Loucy (cell line): ENCODE measurements at regions not wholly inside any gene's neighbourhood (a gene's known extent, or its start where the extent isn't known, plus 50 kb on each side); places are given as distances from the start of the nearest gene placed in this dataset.

ENCODE experiments used
- H2AFZ ChIP-seq: fragments of 200-600 bp; sonication (generic); 2 replicates; pipeline ENCODE4 v1.6.0; 2016; ENCODE audit warnings: antibody characterized with exemption, mild to moderate bottlenecking, low read length, moderate library complexity
- H3F3A ChIP-seq: fragments of 200-600 bp; 2 replicates; pipeline ENCODE4 v1.6.0; 2016; ENCODE audit warnings: antibody characterized with exemption, low read depth, mild to moderate bottlenecking
- H3K27me3 ChIP-seq: fragments of 200-600 bp; sonication (generic); 2 replicates; pipeline ENCODE4 v1.6.1; 2014; ENCODE audit warnings: low read length, mild to moderate bottlenecking; ENCODE audit not compliant: insufficient read depth, poor library complexity, severe bottlenecking
- H3K36me3 ChIP-seq: fragments of 200-600 bp; sonication (generic); 2 replicates; pipeline ENCODE4 v1.6.1; 2016; ENCODE audit warnings: low read length; ENCODE audit not compliant: insufficient read depth
- H3K4me1 ChIP-seq: fragments of 200-600 bp; sonication (generic); 2 replicates; pipeline ENCODE4 v1.5.1; 2014; ENCODE audit warnings: low read length, mild to moderate bottlenecking; ENCODE audit not compliant: insufficient read depth, poor library complexity, severe bottlenecking
- H3K4me2 ChIP-seq: fragments of 200-600 bp; sonication (generic); 2 replicates; pipeline ENCODE4 v1.6.0; 2014; ENCODE audit warnings: antibody characterized with exemption, low read length, low read depth, mild to moderate bottlenecking; ENCODE audit not compliant: poor library complexity, severe bottlenecking
- H3K4me3 ChIP-seq: fragments of 200-600 bp; sonication (generic); 2 replicates; pipeline ENCODE4 v1.5.1; 2014; ENCODE audit warnings: low read length, mild to moderate bottlenecking, mixed read lengths; ENCODE audit not compliant: poor library complexity, severe bottlenecking
- H3K79me2 ChIP-seq: fragments of 200-600 bp; sonication (generic); 2 replicates; pipeline ENCODE4 v1.6.1; 2014; ENCODE audit warnings: low read length; ENCODE audit not compliant: insufficient read depth
- H3K9ac ChIP-seq: fragments of 200-600 bp; sonication (generic); 2 replicates; pipeline ENCODE4 v1.6.0; 2014; ENCODE audit warnings: mild to moderate bottlenecking, low read depth, low read length, moderate library complexity; ENCODE audit not compliant: poor library complexity, severe bottlenecking
- H3K9me2 ChIP-seq: fragments of 200-600 bp; sonication (generic); replicated peaks from 2 replicates; pipeline ENCODE4 v1.6.1; 2016; ENCODE audit warnings: low read depth, low read length, mixed read lengths
- H3K9me3 ChIP-seq: fragments of 200-600 bp; sonication (generic); 2 replicates; pipeline ENCODE4 v1.6.1; 2014; ENCODE audit warnings: mild to moderate bottlenecking, antibody characterized with exemption, low read length, low read depth; ENCODE audit not compliant: insufficient read depth
- H4K20me1 ChIP-seq: fragments of 200-600 bp; sonication (generic); 2 replicates; pipeline ENCODE4 v1.6.0; 2014; ENCODE audit warnings: antibody characterized with exemption, low read length, mild to moderate bottlenecking; ENCODE audit not compliant: insufficient read depth, poor library complexity, severe bottlenecking
- CTCF ChIP-seq: fragments of 200-600 bp; sonication (generic); conservative IDR thresholded peaks from 2 replicates; pipeline ENCODE4 v1.5.1; 2014; ENCODE audit warnings: mild to moderate bottlenecking, antibody characterized with exemption, low read length
- EZH2phosphoT487 ChIP-seq: fragments of 200-600 bp; IDR thresholded peaks from 2 replicates; pipeline ENCODE4 v1.6.1; 2018; ENCODE audit warnings: antibody characterized with exemption, mild to moderate bottlenecking, moderate library complexity, borderline replicate concordance

DNA sequence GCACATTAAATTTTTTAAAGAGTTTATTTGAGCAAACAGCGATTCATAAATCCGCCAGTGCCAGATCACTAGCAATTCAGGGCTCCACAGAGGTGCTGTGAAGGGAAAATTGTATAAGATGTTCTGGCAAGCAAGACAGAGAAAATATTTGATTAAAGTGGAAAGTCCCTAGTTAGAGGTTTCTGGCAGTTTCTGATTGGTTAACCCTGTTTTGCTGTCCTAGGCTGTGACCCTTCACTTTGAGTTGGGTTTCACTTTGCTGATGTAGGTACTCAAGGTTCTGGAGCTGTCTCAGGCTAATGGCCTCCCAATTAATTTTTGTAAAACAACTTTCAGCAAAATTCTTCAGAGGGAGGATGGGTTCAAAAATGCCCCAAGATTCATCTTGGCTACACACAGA, 79.4 kb upstream of the NXPH1 start:
- no peaks in the 10 kb centered on the region for H3F3A ChIP-seq
- no peak overlapping the region for H3K4me2 ChIP-seq
- H3K9me2 ChIP-seq, result no peaks in the 10 kb centered on the region
- no peaks in the 10 kb centered on the region for H3K36me3 ChIP-seq
- no peak overlapping the region for H2AFZ ChIP-seq
- H3K9ac ChIP-seq, result no peak overlapping the region
- no peaks in the 10 kb centered on the region for H3K79me2 ChIP-seq
- no peaks in the 10 kb centered on the region for H3K4me1 ChIP-seq
- no peak overlapping the region for H3K4me3 ChIP-seq
- TF ChIP-seq EZH2phosphoT487 (no peak), CTCF (no peak)
- no peaks in the 10 kb centered on the region for H3K27me3 ChIP-seq
- no peaks in the 10 kb centered on the region for H4K20me1 ChIP-seq
- H3K9me3 ChIP-seq, result no peaks in the 10 kb centered on the region

DNA sequence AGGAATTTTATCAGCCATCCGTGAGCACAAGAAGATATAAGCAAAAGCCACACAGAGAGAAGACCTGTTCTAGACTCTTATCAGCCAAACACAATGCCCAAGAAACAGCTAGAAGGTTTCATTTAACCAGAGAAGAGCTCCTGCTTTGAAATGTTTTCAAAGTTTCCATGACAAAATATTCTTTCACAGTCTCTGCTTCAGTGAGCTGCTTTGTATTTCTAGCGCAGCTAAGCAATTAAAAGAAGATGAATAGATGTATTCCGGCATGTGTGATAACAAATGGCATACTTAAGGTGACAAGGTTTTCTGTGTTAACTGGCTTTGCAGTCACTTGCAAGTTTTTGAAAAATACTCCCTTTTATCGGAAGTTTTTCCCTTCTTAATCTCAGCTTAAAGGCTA, 78.9 kb upstream of the NXPH1 start:
- Histone ChIP-seq H3K27me3 (no peaks in the 10 kb centered on the region), H3K36me3 (no peaks in the 10 kb centered on the region), H3K9ac (no peak overlapping the region), H3K4me3 (no peak overlapping the region), H3K9me3 (peaks cover 2% of the 10 kb centered on the region; the same call in 1 of the 2 replicates), H2AFZ (no peak overlapping the region), H3K4me1 (no peaks in the 10 kb centered on the region), H3K4me2 (no peak overlapping the region), H4K20me1 (no peaks in the 10 kb centered on the region), H3K79me2 (no peaks in the 10 kb centered on the region), H3F3A (no peaks in the 10 kb centered on the region), H3K9me2 (no peaks in the 10 kb centered on the region)
- TF ChIP-seq CTCF (no peak), EZH2phosphoT487 (no peak)

- no peaks in the 10 kb centered on the region for H3F3A ChIP-seq
- no peaks in the 10 kb centered on the region for H3K9me2 ChIP-seq
- H3K79me2 ChIP-seq, result no peaks in the 10 kb centered on the region
- TF ChIP-seq EZH2phosphoT487 (no peak), CTCF (no peak)
- H4K20me1 ChIP-seq, result no peaks in the 10 kb centered on the region
- no peak overlapping the region for H3K4me3 ChIP-seq
- no peaks in the 10 kb centered on the region for H3K36me3 ChIP-seq
- H3K27me3 ChIP-seq, result no peaks in the 10 kb centered on the region
- no peak overlapping the region for H3K9ac ChIP-seq
- no peak overlapping the region for H3K4me2 ChIP-seq
- no peaks in the 10 kb centered on the region for H3K4me1 ChIP-seq
- no peak overlapping the region for H2AFZ ChIP-seq
- peaks cover 2% of the 10 kb centered on the region; the same call in 1 of the 2 replicates for H3K9me3 ChIP-seq
These were observed 77.3 kb upstream of the NXPH1 start for GRCh38 chr7:8356071-8356470.
